ENCODE measurements at regions not wholly inside any gene's neighbourhood (a gene's known extent, or its start where the extent isn't known, plus 50 kb on each side); places are given as distances from the start of the nearest gene placed in this dataset.

DNA sequence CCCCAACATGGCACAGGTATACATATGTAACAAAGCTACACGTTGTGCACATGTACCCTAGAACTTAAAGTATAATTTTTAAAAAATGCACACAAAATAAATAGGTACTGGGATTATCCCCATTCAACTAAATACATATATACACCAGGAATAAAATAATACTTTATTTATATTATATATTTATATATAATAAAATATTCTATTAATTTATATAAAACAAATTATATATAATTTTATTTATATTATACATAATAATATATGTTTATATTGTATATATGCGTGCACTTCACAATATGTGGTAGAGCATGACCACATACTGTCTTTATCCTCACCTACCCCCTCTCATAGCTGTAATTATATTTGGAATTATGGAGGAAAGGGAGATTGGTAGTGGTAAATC is 119.1 kb upstream of the TMEM260 start:
- no peak for ATAC-seq (replicated peaks)
- H3K4me1 Mint-ChIP-seq, result no peaks in the 10 kb centered on the region
- no peak overlapping the region for H3K4me3 Mint-ChIP-seq

DNA sequence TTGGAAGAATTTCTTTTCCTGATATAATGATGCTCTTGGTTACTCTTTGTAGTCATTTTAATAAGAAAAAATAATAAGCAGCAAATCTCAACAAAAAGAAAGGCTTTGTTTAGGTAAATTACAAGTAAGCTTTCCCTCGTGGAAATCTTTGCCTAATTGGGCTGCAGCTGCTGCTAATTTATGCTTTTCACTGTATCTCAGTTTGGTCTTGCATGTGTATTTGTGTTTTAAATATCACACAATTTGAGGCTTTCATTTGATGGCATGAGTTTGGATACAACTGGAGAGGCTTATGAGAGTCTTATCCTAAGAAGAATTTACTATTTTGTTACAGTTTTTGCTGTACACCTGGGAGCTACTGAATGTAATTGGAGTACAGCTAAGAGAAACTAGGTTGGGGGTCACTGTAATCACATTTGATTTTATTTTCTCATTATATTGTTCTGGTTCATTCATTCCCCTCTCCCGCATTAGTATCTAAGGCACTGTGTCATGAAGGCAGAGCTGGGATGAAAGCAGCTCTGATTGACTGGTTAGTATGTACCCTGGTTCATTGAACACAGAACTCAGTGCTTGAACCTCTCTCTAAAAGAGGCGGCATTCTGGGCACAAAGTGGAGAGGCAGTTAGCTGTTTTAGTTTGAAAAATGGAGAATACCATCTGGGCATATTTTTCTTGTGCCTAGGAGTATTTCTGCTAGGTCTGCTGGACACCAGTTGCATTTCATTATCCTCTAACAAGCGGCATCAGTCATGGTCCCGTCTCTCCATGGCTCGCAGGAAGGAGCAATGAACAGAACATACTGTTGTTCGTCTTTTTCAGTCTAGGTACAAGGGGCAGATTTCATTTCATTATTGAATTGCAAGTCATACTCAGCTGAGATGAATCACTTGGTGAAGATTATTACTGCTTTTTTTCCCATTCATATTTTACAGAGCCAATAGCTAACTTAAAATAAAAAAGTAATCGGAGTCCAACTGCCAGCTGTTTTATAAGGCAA is 118.0 kb upstream of the TMEM260 start:
- Mint-ChIP-seq H3K27me3 (peaks cover 49% of the 10 kb centered on the region), H3K9me3 (no peaks in the 10 kb centered on the region), H3K36me3 (ENCODE audit: low read depth) (no peaks in the 10 kb centered on the region), H3K27ac (no peak overlapping the region), H3K4me3 (no peak overlapping the region), H3K4me1 (no peaks in the 10 kb centered on the region)
- no peak for ATAC-seq (replicated peaks)

More for the DNA sequence above, 119.1 kb upstream of the TMEM260 start:
- H3K36me3 Mint-ChIP-seq (ENCODE audit: low read depth), result no peaks in the 10 kb centered on the region
- H3K27ac Mint-ChIP-seq, result no peak overlapping the region
- peaks cover 51% of the 10 kb centered on the region for H3K27me3 Mint-ChIP-seq
- no peaks in the 10 kb centered on the region for H3K9me3 Mint-ChIP-seq

DNA sequence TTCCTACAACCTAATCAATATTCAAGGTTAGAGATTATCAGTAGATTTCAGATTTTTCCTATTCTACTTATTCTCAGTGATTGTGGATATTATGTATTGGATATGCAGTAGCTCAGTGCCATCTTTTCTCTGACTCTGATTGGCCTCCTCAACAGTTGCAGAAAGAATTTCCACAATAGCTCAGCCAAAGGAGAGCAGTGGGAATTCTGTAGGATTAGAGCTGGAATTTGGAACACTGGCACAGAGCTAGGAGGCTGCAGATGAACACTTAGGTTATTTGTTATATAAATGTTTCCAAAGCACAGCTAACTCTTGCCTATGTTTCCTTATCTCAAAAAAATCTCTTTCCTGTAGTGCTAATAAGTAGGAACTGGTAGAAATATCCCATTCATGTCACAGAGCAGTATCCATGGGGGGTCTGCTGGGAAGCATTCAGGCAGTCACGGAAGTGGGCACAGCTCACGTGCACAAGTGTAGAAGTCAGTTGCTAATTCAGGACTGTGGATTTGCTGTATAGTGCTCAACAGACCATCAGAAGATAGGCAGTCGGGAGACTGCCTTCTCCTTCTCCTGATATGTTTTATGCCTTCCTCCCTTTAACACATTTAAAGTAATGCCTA is 116.2 kb upstream of the TMEM260 start:
- Mint-ChIP-seq H3K4me1 (no peaks in the 10 kb centered on the region), H3K27me3 (peaks cover 37% of the 10 kb centered on the region), H3K4me3 (no peak overlapping the region), H3K36me3 (ENCODE audit: low read depth) (no peaks in the 10 kb centered on the region), H3K27ac (no peak overlapping the region), H3K9me3 (no peaks in the 10 kb centered on the region)
- ATAC-seq (replicated peaks), result no peak

DNA sequence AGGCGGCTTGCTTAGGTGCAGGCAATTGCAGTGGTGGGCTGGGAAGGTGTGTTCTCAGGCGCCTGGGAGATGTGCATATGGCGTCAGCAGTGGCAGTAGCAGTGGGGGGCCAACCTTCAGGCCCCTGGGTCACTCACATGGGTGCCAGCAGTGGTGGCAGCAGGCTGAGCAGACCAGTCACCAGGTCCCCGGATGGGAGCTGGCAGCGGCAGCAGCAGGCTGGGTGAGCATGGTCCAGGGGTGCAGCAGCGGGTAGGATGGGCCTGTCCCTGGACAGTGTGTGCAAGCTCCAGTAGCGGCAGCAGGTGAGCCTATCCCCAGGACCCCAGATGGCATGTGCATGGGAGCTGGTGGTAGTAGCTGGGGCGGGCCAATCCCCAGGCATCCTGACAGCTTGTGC is 108.5 kb upstream of the TMEM260 start:
- Mint-ChIP-seq H3K4me3 (no peak overlapping the region), H3K36me3 (ENCODE audit: low read depth) (no peaks in the 10 kb centered on the region), H3K27me3 (peaks cover 16% of the 10 kb centered on the region), H3K9me3 (no peaks in the 10 kb centered on the region), H3K4me1 (no peaks in the 10 kb centered on the region), H3K27ac (no peak overlapping the region)
- ATAC-seq (replicated peaks), result no peak

DNA sequence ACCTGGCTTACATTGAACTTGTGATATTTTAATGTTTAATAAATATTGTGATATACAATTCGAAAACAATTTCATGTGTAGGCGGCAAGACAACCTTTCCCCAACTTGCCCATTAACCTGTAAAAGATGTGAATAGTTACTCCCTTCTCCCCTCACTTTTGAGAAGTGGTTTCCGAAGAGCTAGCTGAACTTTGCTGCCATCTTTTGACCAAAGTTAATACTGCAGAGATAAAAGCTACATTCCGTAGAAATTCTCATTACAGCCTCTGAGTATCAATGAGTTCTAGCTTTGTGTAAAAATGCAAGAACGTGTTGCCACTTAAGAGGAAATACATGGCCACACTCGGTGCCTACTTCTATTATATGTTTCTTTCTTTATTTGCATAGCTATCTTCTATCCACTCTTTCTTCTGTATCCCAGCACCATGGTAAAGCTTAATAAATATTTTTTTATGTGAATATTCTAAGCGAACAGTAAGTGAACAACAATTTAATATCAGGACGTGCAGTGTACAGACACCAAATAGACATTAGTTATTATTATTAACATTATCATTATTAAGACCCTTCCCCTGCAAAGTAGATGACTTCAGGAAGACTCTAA is 105.1 kb upstream of the TMEM260 start:
- Mint-ChIP-seq H3K9me3 (no peaks in the 10 kb centered on the region), H3K27ac (no peak overlapping the region), H3K4me1 (no peaks in the 10 kb centered on the region), H3K27me3 (peaks cover 12% of the 10 kb centered on the region), H3K36me3 (ENCODE audit: low read depth) (no peaks in the 10 kb centered on the region), H3K4me3 (no peak overlapping the region)
- no peak for ATAC-seq (replicated peaks)

DNA sequence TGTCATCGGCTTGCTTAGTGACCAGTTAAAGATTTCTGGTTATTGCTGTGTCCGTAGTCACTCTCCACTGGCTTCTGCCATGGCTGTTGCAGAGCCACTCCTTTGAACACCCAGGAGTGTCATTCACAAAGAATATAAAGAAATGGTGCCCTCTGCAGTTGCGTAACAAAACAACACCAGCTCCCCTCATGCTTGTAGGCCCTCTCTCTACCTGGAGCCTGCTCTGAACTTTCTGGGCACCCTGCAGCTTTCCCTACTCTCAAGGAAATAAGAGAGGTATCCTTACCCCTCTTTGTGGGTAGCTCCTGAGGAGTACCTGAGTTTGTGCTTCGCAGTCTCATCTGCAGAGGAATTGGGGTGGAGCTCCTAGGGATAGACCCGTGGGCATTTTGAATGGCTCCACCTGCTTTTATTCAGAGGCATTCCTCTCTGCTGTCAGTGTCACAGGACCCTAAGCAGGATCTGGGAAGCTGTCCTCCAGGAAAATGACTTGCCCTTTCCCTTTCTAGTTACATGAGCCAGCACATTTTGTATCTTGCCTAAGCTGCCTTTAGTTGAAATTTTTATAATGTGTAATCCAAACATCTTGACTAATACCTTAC is 97.2 kb upstream of the TMEM260 start:
- no peaks in the 10 kb centered on the region for H3K9me3 Mint-ChIP-seq
- H3K27me3 Mint-ChIP-seq, result peaks cover 19% of the 10 kb centered on the region
- H3K36me3 Mint-ChIP-seq (ENCODE audit: low read depth), result no peaks in the 10 kb centered on the region
- no peak overlapping the region for H3K4me3 Mint-ChIP-seq
- H3K27ac Mint-ChIP-seq, result no peak overlapping the region
- no peak for ATAC-seq (replicated peaks)
- no peaks in the 10 kb centered on the region for H3K4me1 Mint-ChIP-seq

DNA sequence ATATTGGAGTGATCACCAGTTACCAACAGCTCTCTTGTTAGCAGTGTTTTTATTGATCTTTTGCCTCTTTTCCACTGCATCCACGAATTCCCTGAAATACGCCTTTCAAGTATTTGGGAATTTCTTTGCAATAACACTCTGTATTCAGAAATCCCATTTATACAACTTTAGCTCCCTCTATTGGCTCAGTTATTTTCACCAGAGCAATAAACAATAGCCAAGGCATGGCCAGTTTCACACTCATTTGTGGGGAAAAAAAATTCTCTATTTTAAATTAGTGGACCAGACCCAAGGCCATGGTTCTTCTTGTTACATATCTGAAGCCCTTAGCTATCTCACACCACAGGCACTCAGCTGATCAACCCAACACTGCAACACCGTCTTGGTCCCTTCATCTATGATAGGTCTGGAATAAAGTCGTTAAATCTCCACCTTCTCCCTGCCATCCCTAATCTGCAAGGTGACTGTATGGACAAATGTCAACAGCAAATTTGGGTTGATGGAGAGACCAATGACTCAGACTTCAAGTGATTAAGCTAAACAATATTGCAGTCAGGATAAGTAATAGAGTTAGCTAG is 92.4 kb upstream of the TMEM260 start:
- Mint-ChIP-seq H3K9me3 (no peaks in the 10 kb centered on the region), H3K27ac (no peak overlapping the region), H3K4me3 (no peak overlapping the region), H3K4me1 (no peaks in the 10 kb centered on the region), H3K27me3 (peaks cover 8% of the 10 kb centered on the region), H3K36me3 (ENCODE audit: low read depth) (no peaks in the 10 kb centered on the region)
- no peak for ATAC-seq (replicated peaks)

DNA sequence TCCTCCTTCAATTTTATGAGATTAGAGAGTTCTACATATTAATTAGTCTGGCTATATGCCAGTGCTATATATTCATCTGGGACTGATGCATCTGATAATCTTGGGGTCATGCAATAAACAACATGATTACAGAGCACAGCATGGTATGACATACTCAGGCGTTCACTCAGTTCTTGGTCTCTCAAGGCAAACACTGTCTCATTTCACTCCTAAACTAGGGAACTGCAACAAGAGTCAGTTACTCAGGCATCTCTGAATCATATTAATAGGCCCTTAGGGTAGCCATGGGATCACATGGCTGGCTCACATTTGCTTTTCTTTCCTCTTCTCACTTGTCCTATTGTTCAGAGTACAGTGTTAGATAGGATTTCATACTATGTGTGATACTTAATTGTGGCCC is 91.8 kb upstream of the TMEM260 start:
- Mint-ChIP-seq H3K4me1 (no peaks in the 10 kb centered on the region), H3K36me3 (ENCODE audit: low read depth) (no peaks in the 10 kb centered on the region), H3K4me3 (no peak overlapping the region), H3K27ac (no peak overlapping the region), H3K27me3 (peaks cover 6% of the 10 kb centered on the region), H3K9me3 (no peaks in the 10 kb centered on the region)
- ATAC-seq (replicated peaks), result no peak

DNA sequence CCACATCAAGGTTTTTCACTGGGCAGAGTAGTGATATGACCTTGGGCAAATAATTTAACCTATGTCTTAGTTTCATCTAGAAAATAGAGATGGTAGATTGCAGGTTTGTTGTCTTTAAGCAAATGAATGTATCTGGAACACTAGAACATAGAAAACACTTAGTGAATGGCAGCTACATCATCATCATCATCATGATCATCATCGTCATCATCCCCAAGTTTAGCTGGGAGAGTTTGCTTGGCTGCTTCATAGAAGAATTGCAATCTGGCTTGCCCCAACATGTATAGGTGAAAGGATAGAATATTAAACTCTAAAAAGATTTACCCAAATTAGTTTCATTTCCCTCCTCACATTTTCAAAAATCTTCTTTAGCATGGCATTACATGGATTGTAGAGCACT is 91.3 kb upstream of the TMEM260 start:
- no peak for ATAC-seq (replicated peaks)
- no peaks in the 10 kb centered on the region for H3K36me3 Mint-ChIP-seq (ENCODE audit: low read depth)
- H3K9me3 Mint-ChIP-seq, result no peaks in the 10 kb centered on the region
- H3K27me3 Mint-ChIP-seq, result peaks cover 6% of the 10 kb centered on the region
- no peak overlapping the region for H3K4me3 Mint-ChIP-seq
- H3K27ac Mint-ChIP-seq, result no peak overlapping the region
- no peaks in the 10 kb centered on the region for H3K4me1 Mint-ChIP-seq

DNA sequence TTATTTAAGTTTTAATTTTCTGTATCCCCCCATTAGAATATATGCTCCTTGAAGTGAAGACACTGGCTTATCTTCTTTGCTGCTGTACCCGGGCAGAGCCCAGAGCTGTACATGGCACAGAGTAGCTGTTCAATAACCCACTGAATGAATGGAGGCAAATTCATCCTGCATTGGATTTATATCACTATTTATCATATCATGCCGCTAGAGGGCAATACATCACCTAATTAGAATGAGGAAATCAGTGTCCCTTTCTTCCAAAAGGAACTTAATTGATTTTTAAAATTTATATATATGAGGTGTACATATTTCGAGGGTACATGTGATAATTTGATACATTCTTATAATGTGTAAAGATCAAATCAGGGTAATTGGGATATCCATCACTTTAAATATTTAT is 89.2 kb upstream of the TMEM260 start:
- no peak for ATAC-seq (replicated peaks)
- no peaks in the 10 kb centered on the region for H3K36me3 Mint-ChIP-seq (ENCODE audit: low read depth)
- no peaks in the 10 kb centered on the region for H3K9me3 Mint-ChIP-seq

DNA sequence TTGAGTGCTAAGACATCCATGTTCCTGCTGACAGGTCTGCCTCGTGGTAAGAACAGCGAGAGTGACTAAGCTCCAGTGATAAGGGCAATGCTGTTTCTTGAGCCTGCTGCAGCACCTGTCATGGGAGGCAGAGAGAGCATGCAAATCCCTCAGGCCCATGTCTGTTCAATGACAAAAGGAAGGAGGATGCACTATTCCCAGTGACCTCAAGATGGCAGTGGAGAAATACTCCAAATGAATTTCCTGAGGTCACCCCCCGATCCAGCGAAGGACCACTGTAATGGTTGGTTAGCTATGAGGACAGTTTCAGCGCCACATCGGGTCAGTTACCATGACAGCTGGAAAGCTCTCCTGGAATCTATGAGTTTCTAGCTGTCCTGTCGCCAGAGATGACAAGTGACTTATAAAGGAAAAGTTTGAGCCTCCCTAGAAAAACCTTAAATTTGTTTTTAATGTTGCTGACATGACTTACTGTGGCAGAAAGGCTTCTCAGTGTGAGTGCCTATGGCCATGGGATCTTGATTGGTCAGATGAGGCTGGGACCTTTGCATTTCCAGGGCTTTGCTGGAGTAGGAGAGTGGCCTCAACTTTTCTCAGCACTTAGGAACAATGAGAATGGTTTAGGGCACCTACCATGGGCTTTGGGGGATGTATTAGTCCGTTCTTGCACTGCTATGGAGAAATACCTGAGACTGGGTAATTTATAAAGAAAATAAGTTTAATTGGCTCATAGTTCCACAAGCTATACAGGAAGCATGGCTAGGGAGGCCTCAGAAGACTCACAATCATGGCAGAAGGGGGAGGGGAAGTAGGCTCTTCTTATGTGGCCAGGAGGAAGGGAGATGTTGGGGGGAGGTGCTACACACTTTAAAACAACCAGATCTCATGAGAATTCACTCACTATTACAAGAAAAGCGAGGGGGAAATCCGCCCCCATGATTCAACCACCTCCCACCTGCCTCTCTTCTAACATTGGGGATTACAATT is 88.0 kb upstream of the TMEM260 start:
- Mint-ChIP-seq H3K27me3 (peaks cover 6% of the 10 kb centered on the region), H3K9me3 (no peaks in the 10 kb centered on the region), H3K4me3 (no peak overlapping the region), H3K36me3 (ENCODE audit: low read depth) (no peaks in the 10 kb centered on the region), H3K4me1 (no peaks in the 10 kb centered on the region), H3K27ac (no peak overlapping the region)
- ATAC-seq (replicated peaks), result peak; percentile 67

More for the DNA sequence above, 89.2 kb upstream of the TMEM260 start:
- Mint-ChIP-seq H3K4me1 (no peaks in the 10 kb centered on the region), H3K4me3 (no peak overlapping the region), H3K27ac (no peak overlapping the region), H3K27me3 (peaks cover 6% of the 10 kb centered on the region)

DNA sequence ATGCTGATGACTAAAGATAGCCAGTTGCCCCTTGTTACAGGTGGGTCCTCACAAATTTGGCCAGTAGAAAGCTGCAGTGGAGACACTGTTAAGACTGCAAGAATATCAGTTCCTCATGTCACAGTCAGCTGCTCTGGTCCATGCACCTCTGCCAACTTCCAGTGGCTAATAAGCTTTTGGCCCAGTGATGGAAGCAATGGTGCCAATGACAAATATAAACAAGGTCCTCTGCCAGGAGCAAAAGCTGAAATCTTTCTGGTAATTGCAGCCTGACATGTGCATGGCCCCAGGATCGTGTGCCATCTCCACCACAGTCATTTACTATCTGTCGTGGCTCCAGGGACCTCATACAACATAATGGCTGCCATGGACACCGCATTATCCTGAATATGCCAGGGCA is 85.4 kb upstream of the TMEM260 start:
- Mint-ChIP-seq H3K4me3 (no peak overlapping the region), H3K9me3 (no peaks in the 10 kb centered on the region), H3K27me3 (no peaks in the 10 kb centered on the region), H3K4me1 (no peaks in the 10 kb centered on the region), H3K36me3 (ENCODE audit: low read depth) (no peaks in the 10 kb centered on the region), H3K27ac (no peak overlapping the region)
- ATAC-seq (replicated peaks), result no peak

DNA sequence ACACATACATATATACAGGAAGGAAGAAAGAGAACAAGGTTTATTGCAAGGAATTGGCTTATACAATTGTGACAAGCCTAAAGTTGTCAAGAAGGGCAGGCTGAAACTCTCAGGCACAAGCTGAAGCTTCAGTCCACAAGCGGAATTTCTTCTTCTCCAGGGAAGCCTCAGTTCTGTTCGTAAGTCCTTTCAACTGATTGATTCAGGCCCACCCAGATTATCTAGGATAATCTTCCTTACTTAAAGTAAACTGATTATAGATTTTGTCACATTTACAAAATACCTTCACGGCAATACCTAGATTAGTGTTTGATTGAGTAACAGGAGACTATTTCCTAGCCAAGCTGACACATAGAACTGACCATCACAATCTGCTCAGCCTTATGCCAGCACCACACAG is 81.5 kb upstream of the TMEM260 start:
- H3K4me3 Mint-ChIP-seq, result no peak overlapping the region
- no peak overlapping the region for H3K27ac Mint-ChIP-seq
- no peaks in the 10 kb centered on the region for H3K9me3 Mint-ChIP-seq
- no peaks in the 10 kb centered on the region for H3K36me3 Mint-ChIP-seq (ENCODE audit: low read depth)
- peaks cover 6% of the 10 kb centered on the region for H3K27me3 Mint-ChIP-seq
- no peaks in the 10 kb centered on the region for H3K4me1 Mint-ChIP-seq
- ATAC-seq (replicated peaks), result no peak

All from activated T-helper 17 cell treated with anti-CD3 and anti-CD28 coated beads, Interleukin-2, amount 50 U/mL, for 72 hours (primary cell).